HL-60 (cell line): ENCODE measurements at regions not wholly inside any gene's neighbourhood (a gene's known extent, or its start where the extent isn't known, plus 50 kb on each side); places are given as distances from the start of the nearest gene placed in this dataset.

Experiments used
- CTCF ChIP-seq: IDR thresholded peaks from one replicate; pipeline ENCODE4 v1.5.1; 2011; ENCODE audit warnings: low read length, control low read depth, inconsistent platforms; ENCODE audit not compliant: insufficient read depth
- GABPA ChIP-seq: IDR thresholded peaks from 2 replicates; pipeline ENCODE4 v1.6.1; 2012; ENCODE audit warnings: low read depth
- POLR2AphosphoS5 ChIP-seq: IDR thresholded peaks from 2 replicates; pipeline ENCODE4 v1.6.1; 2012; ENCODE audit warnings: low read depth
- REST ChIP-seq: IDR thresholded peaks from 2 replicates; pipeline ENCODE4 v1.6.1; 2012; ENCODE audit warnings: low read depth; ENCODE audit not compliant: insufficient replicate concordance
- SPI1 ChIP-seq: IDR thresholded peaks from 2 replicates; pipeline ENCODE4 v1.6.1; 2012; ENCODE audit warnings: low read depth, mild to moderate bottlenecking, borderline replicate concordance

- no peak for TF ChIP-seq CTCF
- TF ChIP-seq REST = no peak
- TF ChIP-seq SPI1 = no peak
- no peak for TF ChIP-seq POLR2AphosphoS5
- TF ChIP-seq GABPA = no peak
These were observed 84.6 kb upstream of the NEK7 start for GRCh38 chr1:198072177-198072576.
